Right lobe of liver (tissue), 6 donors: ENCODE measurements at regions not wholly inside any gene's neighbourhood (a gene's known extent, or its start where the extent isn't known, plus 50 kb on each side); places are given as distances from the start of the nearest gene placed in this dataset.
"Not testable (repeated sequence)": the region's sequence is repeated elsewhere in the genome, so short reads cannot be mapped to it uniquely, and the experiment has no call there.

Experiments
- ATAC-seq, 4 donors: fragments of 200-7000 bp; cut with Tn5 transposase; one replicate each; pipeline ENCODE4 v1.9.1; 2020; ENCODE audit warnings: mild to moderate bottlenecking in 4 of 4, moderate library complexity in 4 of 4
- DNase-seq, 3 donors: peaks; one replicate each; pipeline ENCODE4 v3.0.0-alpha.2; 2020
- H3K27ac ChIP-seq, 3 donors: fragments of 200-600 bp; one replicate each; pipeline ENCODE4 v1.8.0; 2022
- H3K27me3 ChIP-seq, 2 donors: fragments of 200-600 bp; one replicate each; pipeline ENCODE4 v1.8.0; 2022
- H3K36me3 ChIP-seq, 4 donors: fragments of 200-600 bp; sonication (generic) in 1 of 4; one replicate each; pipeline versions ENCODE4 v1.5.1 to v1.8.0; 2017 to 2022; ENCODE audit warnings: control low read depth in 1 of 4
- H3K4me1 ChIP-seq, 4 donors: fragments of 200-600 bp; sonication (generic) in 1 of 4; one replicate each; pipeline versions ENCODE4 v1.5.1 to v1.8.0; 2017 to 2022; ENCODE audit warnings: control low read depth in 1 of 4
- H3K4me3 ChIP-seq, 3 donors: fragments of 200-600 bp; one replicate each; pipeline ENCODE4 v1.8.0; 2022
- H3K9me3 ChIP-seq, 4 donors: fragments of 200-600 bp; sonication (generic) in 1 of 4; one replicate each; pipeline versions ENCODE4 v1.5.1 to v1.8.0; 2017 to 2022; ENCODE audit warnings: control low read depth in 1 of 4
- POLR2A ChIP-seq: fragments of 450-650 bp; IDR thresholded peaks from one replicate; pipeline ENCODE4 v1.6.1; 2017; ENCODE audit warnings: antibody characterized with exemption, mild to moderate bottlenecking
- WGBS: methylation state at CpG from one replicate; pipeline ENCODE4 v1.1.6; 2018; ENCODE audit warnings: low coverage, low lambda C conversion rate; ENCODE audit not compliant: insufficient coverage; ENCODE audit errors: missing lambda C conversion rate; 5-methylcytosine and 5-hydroxymethylcytosine counted together
- intact Hi-C, 2 donors: fragments of 100-400 bp; cut with DNase I; formaldehyde crosslinking; loops; one replicate each; pipeline versions ENCODE4 v1.11.2 to v1.14.1; 2022
- TF ChIP-seq, protein P1 (sequence below), 4 donors: fragments of 200-600 bp in 3 of 4; fragments of 450-650 bp in 1 of 4; IDR thresholded peaks; one replicate each; pipeline versions ENCODE4 v1.5.1 to v1.8.0; 2016 to 2022; ENCODE audit warnings: antibody characterized with exemption in 4 of 4, mild to moderate bottlenecking in 2 of 4
- donor health status: DM: no; HTN: yes; CAD: no.
- donor health status: DM: no; HTN: no; CAD: no.
- donor health status: DM: no; HTN: no; CAD: no.
- donor health status: DM: no; HTN: yes; CAD: no.
- donor health status: DM: no; HTN: yes; CAD: no.

DNA sequence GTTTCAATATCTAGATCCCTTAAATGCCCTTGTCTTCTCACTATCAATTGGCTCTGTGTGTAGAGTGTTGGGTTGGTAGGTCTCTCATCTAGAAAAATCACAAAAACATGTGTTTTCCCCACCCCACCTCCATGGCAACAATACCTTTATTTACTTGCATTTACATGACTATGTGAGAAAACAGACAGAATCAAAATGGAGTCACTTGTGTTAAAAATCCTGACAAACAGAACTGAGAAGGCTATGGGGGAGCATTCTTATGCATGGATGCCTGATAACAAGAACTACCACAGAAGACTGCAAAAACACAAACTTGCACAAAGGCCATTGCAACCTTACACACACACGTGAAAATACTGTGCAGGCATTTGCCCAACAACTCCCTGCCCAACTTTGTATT, 1352.9 kb upstream of the CDH9 start:
- ATAC-seq (no peak), DNase-seq (no peak)
- TF ChIP-seq POLR2A, result no peak
- TF ChIP-seq, protein P1, sequence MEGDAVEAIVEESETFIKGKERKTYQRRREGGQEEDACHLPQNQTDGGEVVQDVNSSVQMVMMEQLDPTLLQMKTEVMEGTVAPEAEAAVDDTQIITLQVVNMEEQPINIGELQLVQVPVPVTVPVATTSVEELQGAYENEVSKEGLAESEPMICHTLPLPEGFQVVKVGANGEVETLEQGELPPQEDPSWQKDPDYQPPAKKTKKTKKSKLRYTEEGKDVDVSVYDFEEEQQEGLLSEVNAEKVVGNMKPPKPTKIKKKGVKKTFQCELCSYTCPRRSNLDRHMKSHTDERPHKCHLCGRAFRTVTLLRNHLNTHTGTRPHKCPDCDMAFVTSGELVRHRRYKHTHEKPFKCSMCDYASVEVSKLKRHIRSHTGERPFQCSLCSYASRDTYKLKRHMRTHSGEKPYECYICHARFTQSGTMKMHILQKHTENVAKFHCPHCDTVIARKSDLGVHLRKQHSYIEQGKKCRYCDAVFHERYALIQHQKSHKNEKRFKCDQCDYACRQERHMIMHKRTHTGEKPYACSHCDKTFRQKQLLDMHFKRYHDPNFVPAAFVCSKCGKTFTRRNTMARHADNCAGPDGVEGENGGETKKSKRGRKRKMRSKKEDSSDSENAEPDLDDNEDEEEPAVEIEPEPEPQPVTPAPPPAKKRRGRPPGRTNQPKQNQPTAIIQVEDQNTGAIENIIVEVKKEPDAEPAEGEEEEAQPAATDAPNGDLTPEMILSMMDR (IDR thresholded peaks at IDR 0.05), result no peak
- Histone ChIP-seq H3K4me1 (no peaks in the 10 kb centered on the region), H3K27me3 (no peaks in the 10 kb centered on the region), H3K36me3 (no peaks in the 10 kb centered on the region), H3K27ac (no peak overlapping the region), H3K4me3 (no peak overlapping the region), H3K9me3 (no peaks in the 10 kb centered on the region)
- WGBS, result 29% methylated on average over 1 of the region's 1 CpG
- intact Hi-C loops, result no loop called here

GRCh38 chr5:28390341-28390740, 1352.0 kb upstream of the CDH9 start:
- no peaks in the 10 kb centered on the region for H3K4me1 ChIP-seq
- no peak for DNase-seq
- intact Hi-C loops, result no loop called here
- TF ChIP-seq, protein P1 (IDR thresholded peaks at IDR 0.05), result no peak
- TF ChIP-seq POLR2A, result no peak
- no peaks in the 10 kb centered on the region for H3K9me3 ChIP-seq
- 11% methylated on average over 1 of the region's 1 CpG for WGBS
- no peak for ATAC-seq
- no peaks in the 10 kb centered on the region for H3K27me3 ChIP-seq
- H3K36me3 ChIP-seq, result no peaks in the 10 kb centered on the region
- H3K27ac ChIP-seq, result no peak overlapping the region
- H3K4me3 ChIP-seq, result no peak overlapping the region

GRCh38 chr5:28389727-28390126, 1351.3 kb upstream of the CDH9 start:
- H3K9me3 ChIP-seq, intact Hi-C loops, H3K4me1 ChIP-seq, H3K27ac ChIP-seq, H3K4me3 ChIP-seq, H3K36me3 ChIP-seq, ATAC-seq, DNase-seq, H3K27me3 ChIP-seq: not testable (repeated sequence)
- WGBS, result 74% methylated on average over 3 of the region's 3 CpGs

DNA sequence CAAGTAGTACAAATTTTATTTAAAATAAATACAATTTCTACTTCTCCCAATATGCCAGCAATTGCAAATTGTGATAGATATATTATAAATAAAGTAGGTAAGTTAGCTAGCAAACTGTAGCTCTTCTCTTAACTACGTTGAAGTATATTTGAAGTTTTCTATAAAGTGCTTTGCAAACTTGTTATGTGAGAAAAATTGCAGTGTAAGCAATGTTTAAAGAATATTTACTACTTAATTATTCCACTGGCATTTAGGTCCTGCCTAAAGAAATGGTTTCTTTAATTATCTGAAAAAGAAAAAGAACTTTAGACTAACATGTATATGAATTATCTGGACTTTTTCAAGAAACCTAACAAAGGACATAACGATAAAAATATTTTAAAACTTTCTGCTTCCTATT, 1350.0 kb upstream of the CDH9 start:
- no peaks in the 10 kb centered on the region for H3K27me3 ChIP-seq
- TF ChIP-seq, protein P1 (IDR thresholded peaks at IDR 0.05), result no peak
- no peak for TF ChIP-seq POLR2A
- no peak overlapping the region for H3K27ac ChIP-seq
- no peaks in the 10 kb centered on the region for H3K4me1 ChIP-seq
- ATAC-seq (no peak), DNase-seq (no peak)
- H3K4me3 ChIP-seq, result no peak overlapping the region
- H3K36me3 ChIP-seq, result no peaks in the 10 kb centered on the region
- no peaks in the 10 kb centered on the region for H3K9me3 ChIP-seq
- 32% methylated on average over 2 of the region's 2 CpGs for WGBS
- intact Hi-C loops, result no loop called here

DNA sequence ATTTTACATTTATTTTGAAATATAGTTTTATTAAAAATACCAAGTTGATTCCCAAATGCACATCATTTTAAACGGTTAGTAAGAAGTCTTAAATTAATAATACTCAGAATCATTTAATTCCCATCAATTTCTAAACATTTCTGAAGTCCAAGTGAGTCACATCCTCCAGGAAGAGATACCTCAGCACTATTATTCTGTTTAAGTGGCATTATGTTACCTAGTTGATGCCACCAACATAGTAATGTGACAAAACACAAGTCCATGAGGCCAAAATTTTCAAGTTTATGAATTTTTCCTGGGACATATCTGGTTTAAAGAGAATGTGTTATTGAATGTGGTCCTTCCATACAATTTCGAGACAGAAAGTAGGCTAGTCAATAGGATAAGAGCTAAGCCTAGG, 1348.3 kb upstream of the CDH9 start:
- no peaks in the 10 kb centered on the region for H3K27me3 ChIP-seq
- DNase-seq (no peak), ATAC-seq (no peak)
- H3K36me3 ChIP-seq, result no peaks in the 10 kb centered on the region
- WGBS, result 22% methylated on average over 2 of the region's 2 CpGs
- intact Hi-C loops, result no loop called here
- no peaks in the 10 kb centered on the region for H3K4me1 ChIP-seq
- H3K9me3 ChIP-seq, result no peaks in the 10 kb centered on the region
- no peak for TF ChIP-seq POLR2A
- TF ChIP-seq, protein P1 (IDR thresholded peaks at IDR 0.05), result no peak
- H3K27ac ChIP-seq, result no peak overlapping the region
- H3K4me3 ChIP-seq, result no peak overlapping the region
